Activated naive CD8-positive, alpha-beta T cell (primary cell): ENCODE measurements at regions not wholly inside any gene's neighbourhood (a gene's known extent, or its start where the extent isn't known, plus 50 kb on each side); places are given as distances from the start of the nearest gene placed in this dataset.

Experiments used
- H3K27ac Mint-ChIP-seq: one replicate; pipeline ENCODE4 v1.8.0; 2021; ENCODE audit warnings: mixed read lengths
- H3K27me3 Mint-ChIP-seq: one replicate; pipeline ENCODE4 v1.8.0; 2021; ENCODE audit warnings: mixed read lengths
- H3K36me3 Mint-ChIP-seq: one replicate; pipeline ENCODE4 v1.8.0; 2021; ENCODE audit warnings: mixed read lengths
- H3K4me1 Mint-ChIP-seq: one replicate; pipeline ENCODE4 v1.8.0; 2021; ENCODE audit warnings: low read depth, mixed read lengths
- H3K4me3 Mint-ChIP-seq: one replicate; pipeline ENCODE4 v1.8.0; 2021; ENCODE audit warnings: mild to moderate bottlenecking, mixed read lengths
- H3K9me3 Mint-ChIP-seq: one replicate; pipeline ENCODE4 v1.8.0; 2021; ENCODE audit warnings: low read depth, mixed read lengths

DNA sequence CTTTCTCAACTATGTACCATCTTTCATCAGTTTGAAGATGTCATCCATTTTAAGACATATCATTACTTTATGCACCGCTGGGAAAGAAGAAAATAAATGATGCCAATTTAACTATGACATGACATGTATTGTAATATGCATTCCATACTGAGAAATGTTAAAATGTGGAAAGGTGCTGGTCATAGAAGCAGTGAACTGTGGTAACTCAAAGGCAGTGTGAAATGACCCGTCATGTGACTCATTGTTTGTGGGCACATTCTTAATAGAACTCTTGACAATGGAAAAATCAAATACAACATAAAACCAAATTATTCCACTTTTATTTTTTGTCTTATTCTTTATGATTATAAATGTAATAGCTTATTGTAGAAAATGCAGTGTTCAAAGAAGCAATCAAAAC is 455.0 kb upstream of the ST6GAL2 start:
- H3K9me3 Mint-ChIP-seq: no peaks in the 10 kb centered on the region
- no peak overlapping the region for H3K27ac Mint-ChIP-seq
- H3K4me3 Mint-ChIP-seq: no peak overlapping the region
- no peaks in the 10 kb centered on the region for H3K27me3 Mint-ChIP-seq
- H3K4me1 Mint-ChIP-seq: no peaks in the 10 kb centered on the region
- H3K36me3 Mint-ChIP-seq: no peaks in the 10 kb centered on the region

DNA sequence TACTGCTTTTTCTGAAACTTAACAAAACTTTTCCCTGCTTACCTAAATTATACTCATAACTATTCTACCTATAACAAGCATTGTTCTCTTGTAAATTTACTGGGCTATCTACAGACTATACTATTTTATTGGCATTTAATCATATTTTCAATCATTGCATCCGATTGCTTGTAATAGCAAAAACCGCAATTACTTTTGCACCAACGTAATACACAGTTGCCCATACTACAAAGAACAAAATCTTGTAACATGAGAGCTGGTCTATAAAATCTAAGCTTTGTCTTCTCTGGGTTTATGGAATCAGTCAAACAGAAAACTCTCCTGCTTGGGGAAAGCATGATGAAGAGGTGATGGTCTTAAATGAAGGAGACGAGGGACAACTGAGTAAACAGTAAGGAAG is 463.4 kb upstream of the ST6GAL2 start:
- Mint-ChIP-seq H3K27ac (no peak overlapping the region), H3K9me3 (peaks cover 13% of the 10 kb centered on the region), H3K4me1 (no peaks in the 10 kb centered on the region), H3K36me3 (no peaks in the 10 kb centered on the region), H3K27me3 (no peaks in the 10 kb centered on the region), H3K4me3 (no peak overlapping the region)

DNA sequence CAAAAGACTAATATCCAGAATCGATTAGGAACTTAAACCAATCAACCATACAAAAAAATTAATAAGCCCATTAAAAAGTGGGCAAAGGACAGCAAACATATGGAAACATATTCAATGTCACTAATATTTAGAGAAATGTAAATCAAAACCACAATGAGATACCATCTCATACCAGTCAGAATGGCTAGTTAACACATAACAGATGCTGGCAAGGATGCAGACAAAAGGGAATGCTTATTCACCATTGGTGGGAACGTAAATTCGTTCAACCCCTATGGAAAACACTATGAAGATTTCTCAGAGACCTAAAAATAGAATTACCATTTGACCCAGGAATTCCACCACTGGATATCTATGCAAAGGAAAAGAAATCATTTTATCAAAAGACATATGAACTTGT is 468.2 kb upstream of the ST6GAL2 start:
- H3K36me3 Mint-ChIP-seq: no peaks in the 10 kb centered on the region

GRCh38 chr2:107358362-107358761 is 468.3 kb upstream of the RGPD4 start:
- no peaks in the 10 kb centered on the region for H3K27me3 Mint-ChIP-seq
- no peak overlapping the region for H3K4me3 Mint-ChIP-seq
- no peaks in the 10 kb centered on the region for H3K4me1 Mint-ChIP-seq
- peaks cover 5% of the 10 kb centered on the region for H3K9me3 Mint-ChIP-seq
- H3K36me3 Mint-ChIP-seq: no peaks in the 10 kb centered on the region
- no peak overlapping the region for H3K27ac Mint-ChIP-seq

More for the DNA sequence above, 468.2 kb upstream of the ST6GAL2 start:
- Mint-ChIP-seq H3K27me3 (no peaks in the 10 kb centered on the region), H3K4me3 (no peak overlapping the region), H3K27ac (no peak overlapping the region), H3K4me1 (no peaks in the 10 kb centered on the region), H3K9me3 (peaks cover 13% of the 10 kb centered on the region)

- H3K4me3 Mint-ChIP-seq: no peak overlapping the region
- H3K4me1 Mint-ChIP-seq: no peaks in the 10 kb centered on the region
- H3K36me3 Mint-ChIP-seq: no peaks in the 10 kb centered on the region
- peaks cover 2% of the 10 kb centered on the region for H3K9me3 Mint-ChIP-seq
- H3K27ac Mint-ChIP-seq: no peak overlapping the region
- no peaks in the 10 kb centered on the region for H3K27me3 Mint-ChIP-seq
These were observed 467.7 kb upstream of the RGPD4 start for GRCh38 chr2:107359021-107359420.

DNA sequence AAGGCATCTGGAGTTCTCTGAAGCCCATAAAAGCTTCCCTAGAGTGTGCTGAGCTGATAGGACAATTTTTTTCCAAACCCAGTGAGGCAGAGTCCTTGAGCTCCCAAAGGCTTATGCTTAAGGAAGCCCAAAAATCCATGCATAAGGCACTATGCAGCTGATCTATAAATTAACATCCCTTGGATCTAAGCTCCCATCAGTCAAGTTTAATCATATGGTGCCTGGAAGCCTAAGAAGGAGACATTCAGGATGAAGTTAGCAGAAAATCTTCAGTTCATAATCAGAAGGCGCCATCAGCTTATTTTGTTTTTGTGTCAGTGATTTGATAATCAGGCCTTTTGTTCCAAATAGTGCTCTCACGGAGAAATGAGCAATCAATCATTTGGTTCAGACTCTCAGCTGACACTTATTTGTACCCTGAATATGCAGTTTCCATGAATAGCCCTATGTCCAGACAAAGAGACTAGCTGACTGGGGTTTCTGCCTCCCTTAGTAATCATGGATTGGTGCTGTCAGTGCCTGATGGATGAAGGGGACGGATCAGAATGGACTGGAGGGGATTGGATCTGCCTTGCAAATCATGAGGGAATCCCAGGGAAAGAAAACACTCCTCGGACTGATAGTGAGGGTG is 464.8 kb upstream of the RGPD4 start:
- Mint-ChIP-seq H3K36me3 (no peaks in the 10 kb centered on the region), H3K4me3 (no peak overlapping the region), H3K4me1 (no peaks in the 10 kb centered on the region), H3K27ac (no peak overlapping the region), H3K9me3 (no peaks in the 10 kb centered on the region), H3K27me3 (no peaks in the 10 kb centered on the region)

DNA sequence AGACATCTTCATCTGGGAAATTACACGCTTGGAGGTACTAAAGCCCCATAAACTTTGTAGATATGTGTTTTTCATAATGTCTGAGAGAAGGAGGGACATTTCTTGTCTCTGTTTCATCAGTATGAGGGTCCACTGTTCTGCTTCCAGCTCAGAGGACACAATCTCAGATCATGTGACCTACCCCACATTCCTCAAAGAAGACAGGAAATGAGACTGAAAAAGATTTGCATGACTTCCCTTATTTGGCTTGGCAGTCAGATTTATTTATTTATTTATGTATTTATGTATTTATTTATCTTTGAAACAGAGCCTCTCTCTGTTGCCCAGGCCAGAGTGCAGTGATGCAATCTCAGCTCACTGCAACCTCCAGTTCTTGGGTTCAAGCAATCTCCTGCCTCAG is 463.7 kb upstream of the RGPD4 start:
- Mint-ChIP-seq H3K27me3 (no peaks in the 10 kb centered on the region), H3K4me3 (no peak overlapping the region), H3K9me3 (no peaks in the 10 kb centered on the region), H3K36me3 (no peaks in the 10 kb centered on the region), H3K4me1 (no peaks in the 10 kb centered on the region), H3K27ac (no peak overlapping the region)

- no peaks in the 10 kb centered on the region for H3K9me3 Mint-ChIP-seq
- no peak overlapping the region for H3K4me3 Mint-ChIP-seq
- H3K4me1 Mint-ChIP-seq: no peaks in the 10 kb centered on the region
- H3K27ac Mint-ChIP-seq: no peak overlapping the region
- H3K27me3 Mint-ChIP-seq: no peaks in the 10 kb centered on the region
- H3K36me3 Mint-ChIP-seq: no peaks in the 10 kb centered on the region
These were observed 462.9 kb upstream of the RGPD4 start for GRCh38 chr2:107363806-107364205.

- no peaks in the 10 kb centered on the region for H3K27me3 Mint-ChIP-seq
These were observed 462.2 kb upstream of the RGPD4 start for GRCh38 chr2:107364361-107364950.

DNA sequence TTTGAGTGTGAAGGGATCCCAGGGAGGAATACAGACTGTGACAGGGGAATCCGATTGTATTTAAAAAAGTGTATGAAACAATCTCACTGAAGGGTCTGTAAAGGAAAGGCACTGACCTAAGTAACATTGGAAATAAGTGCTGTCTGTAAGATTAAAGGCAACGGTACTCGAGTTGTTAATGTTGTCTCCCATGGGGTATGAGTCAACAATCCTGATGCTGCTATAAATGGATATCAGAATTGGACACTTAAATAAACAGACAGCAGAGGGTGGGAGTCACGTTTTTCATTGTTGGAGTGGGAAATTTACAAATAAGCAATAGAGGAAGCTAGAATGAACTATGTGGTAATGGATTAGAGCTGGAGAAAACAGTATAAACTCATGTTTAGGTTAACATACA is 452.4 kb upstream of the RGPD4 start:
- H3K9me3 Mint-ChIP-seq: peaks cover 5% of the 10 kb centered on the region
- no peaks in the 10 kb centered on the region for H3K4me1 Mint-ChIP-seq
- H3K27ac Mint-ChIP-seq: no peak overlapping the region
- no peaks in the 10 kb centered on the region for H3K36me3 Mint-ChIP-seq
- no peak overlapping the region for H3K4me3 Mint-ChIP-seq
- H3K27me3 Mint-ChIP-seq: no peaks in the 10 kb centered on the region

More at GRCh38 chr2:107364361-107364950, 462.2 kb upstream of the RGPD4 start:
- H3K27ac Mint-ChIP-seq: no peak overlapping the region
- H3K4me1 Mint-ChIP-seq: no peaks in the 10 kb centered on the region
- no peaks in the 10 kb centered on the region for H3K9me3 Mint-ChIP-seq
- H3K36me3 Mint-ChIP-seq: no peaks in the 10 kb centered on the region
- H3K4me3 Mint-ChIP-seq: no peak overlapping the region

- Mint-ChIP-seq H3K4me1 (no peaks in the 10 kb centered on the region), H3K27ac (no peak overlapping the region), H3K36me3 (no peaks in the 10 kb centered on the region), H3K27me3 (no peaks in the 10 kb centered on the region), H3K9me3 (no peaks in the 10 kb centered on the region), H3K4me3 (no peak overlapping the region)
These were observed 449.8 kb upstream of the RGPD4 start for GRCh38 chr2:107376909-107377308.

DNA sequence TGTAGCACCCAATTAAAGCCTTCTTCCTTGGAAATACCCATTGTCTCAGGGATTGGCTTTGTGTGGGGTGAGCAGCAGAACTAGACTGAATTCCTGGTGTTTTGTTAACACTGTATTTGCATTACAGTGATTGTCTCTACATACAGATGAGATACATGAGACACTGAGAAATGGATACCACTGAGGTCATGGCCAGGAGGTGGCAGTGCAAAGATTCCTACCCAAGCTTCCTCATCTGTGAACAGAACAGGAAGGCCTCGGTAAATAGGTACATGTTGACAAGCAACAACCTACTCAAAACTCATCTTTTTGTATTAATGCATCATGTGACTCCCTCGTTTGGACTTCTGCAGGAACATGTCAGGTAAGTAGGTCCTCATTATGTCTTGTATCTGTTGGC is 445.8 kb upstream of the RGPD4 start:
- Mint-ChIP-seq H3K4me3 (no peak overlapping the region), H3K4me1 (no peaks in the 10 kb centered on the region), H3K36me3 (no peaks in the 10 kb centered on the region), H3K9me3 (no peaks in the 10 kb centered on the region), H3K27me3 (no peaks in the 10 kb centered on the region), H3K27ac (no peak overlapping the region)

DNA sequence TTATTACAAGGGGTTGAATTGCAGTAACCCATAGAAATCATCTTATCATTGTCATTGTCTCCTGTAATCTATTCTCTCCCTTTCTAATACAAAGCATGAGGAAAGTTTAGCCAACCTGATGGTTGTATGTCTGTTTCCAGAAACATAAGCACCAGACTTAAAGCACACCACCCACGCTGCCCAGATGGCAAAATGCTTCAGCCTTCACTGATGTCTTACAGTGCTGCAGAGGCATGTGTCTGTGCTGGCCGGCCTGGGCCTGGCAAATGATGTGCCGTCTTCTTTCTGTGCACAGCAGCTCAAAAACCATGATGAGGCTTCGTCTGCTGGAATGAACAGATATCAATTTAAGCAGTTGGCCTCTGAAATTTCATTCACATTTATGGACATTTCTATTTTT is 443.0 kb upstream of the RGPD4 start:
- Mint-ChIP-seq H3K27ac (no peak overlapping the region), H3K27me3 (no peaks in the 10 kb centered on the region), H3K4me3 (no peak overlapping the region), H3K9me3 (no peaks in the 10 kb centered on the region), H3K36me3 (no peaks in the 10 kb centered on the region), H3K4me1 (no peaks in the 10 kb centered on the region)

DNA sequence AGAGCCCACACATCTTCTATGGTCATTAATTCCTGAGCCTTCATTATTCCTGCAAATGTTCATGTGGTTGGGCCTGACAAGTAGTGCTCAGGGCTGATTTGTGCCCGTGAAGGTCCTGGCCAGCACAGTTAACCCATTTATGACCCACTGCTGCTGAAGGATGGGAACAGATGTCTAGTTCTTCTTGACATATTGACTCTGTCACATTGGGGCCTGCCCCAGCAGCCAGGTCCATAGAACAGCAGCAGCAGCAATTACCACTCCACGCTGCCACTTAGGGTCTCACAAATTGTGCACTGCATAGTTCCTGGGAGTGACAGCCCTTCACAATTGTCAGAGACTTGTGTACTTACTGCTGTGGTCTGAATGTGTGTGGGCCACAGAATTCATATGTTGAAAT is 442.3 kb upstream of the RGPD4 start:
- Mint-ChIP-seq H3K27ac (no peak overlapping the region), H3K9me3 (no peaks in the 10 kb centered on the region), H3K4me3 (no peak overlapping the region), H3K27me3 (no peaks in the 10 kb centered on the region), H3K4me1 (no peaks in the 10 kb centered on the region), H3K36me3 (no peaks in the 10 kb centered on the region)

DNA sequence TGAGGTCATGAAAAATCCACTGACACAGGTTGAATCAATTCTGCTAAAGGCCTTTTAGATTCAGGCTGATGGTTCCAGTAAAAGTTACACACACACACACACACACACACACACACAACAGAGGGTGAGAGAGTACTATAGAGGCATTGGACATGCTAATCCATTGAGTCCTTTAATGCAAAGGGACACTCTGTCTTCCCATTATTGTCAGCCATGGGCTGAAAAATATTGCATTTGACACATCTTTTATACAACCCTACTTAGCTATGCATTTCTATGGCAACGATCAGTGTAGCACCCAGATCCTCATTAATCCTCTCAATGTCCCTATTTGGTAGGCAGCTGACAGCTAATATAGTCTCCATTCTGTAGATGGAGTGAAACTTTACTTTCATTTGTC is 440.8 kb upstream of the RGPD4 start:
- Mint-ChIP-seq H3K9me3 (no peaks in the 10 kb centered on the region), H3K27me3 (no peaks in the 10 kb centered on the region), H3K27ac (no peak overlapping the region), H3K4me1 (no peaks in the 10 kb centered on the region), H3K36me3 (no peaks in the 10 kb centered on the region), H3K4me3 (no peak overlapping the region)

DNA sequence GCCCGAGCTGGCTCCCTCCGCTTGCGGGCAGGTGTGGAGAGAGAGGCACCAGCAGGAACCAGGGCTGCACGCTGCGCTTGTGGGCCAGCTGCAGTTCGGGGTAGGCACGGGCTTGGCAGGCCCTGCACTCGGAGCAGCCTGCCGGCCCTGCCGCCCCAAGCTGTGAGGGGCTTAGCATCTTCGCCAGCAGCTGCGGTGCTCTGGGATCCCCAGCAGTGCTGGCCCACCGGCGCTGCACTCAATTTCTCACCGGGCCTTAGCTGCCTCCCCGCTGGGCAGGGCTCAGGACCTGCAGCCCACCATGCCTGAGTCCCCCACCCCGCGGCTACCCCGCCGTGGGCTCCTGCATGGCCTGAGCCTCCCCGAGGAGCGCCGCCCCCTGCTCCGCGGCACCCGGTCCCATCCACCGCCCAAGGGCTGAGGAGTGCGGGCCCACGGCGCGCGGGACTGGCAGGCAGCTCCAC is 434.4 kb upstream of the RGPD4 start:
- H3K9me3 Mint-ChIP-seq: peaks cover 4% of the 10 kb centered on the region
- no peak overlapping the region for H3K27ac Mint-ChIP-seq
- no peaks in the 10 kb centered on the region for H3K36me3 Mint-ChIP-seq
- no peaks in the 10 kb centered on the region for H3K4me1 Mint-ChIP-seq
- no peak overlapping the region for H3K4me3 Mint-ChIP-seq
- H3K27me3 Mint-ChIP-seq: no peaks in the 10 kb centered on the region
